ENCODE measurements at regions not wholly inside any gene's neighbourhood (a gene's known extent, or its start where the extent isn't known, plus 50 kb on each side); places are given as distances from the start of the nearest gene placed in this dataset.

GRCh38 chr17:70520447-70520846 is 351.1 kb downstream of the KCNJ2 start:
- Histone ChIP-seq H3K9me3 (ENCODE audit: control insufficient read depth, insufficient read depth, low read length) (no peaks in the 10 kb centered on the region), H3K36me3 (ENCODE audit: control insufficient read depth, insufficient read depth, low read length) (no peaks in the 10 kb centered on the region), H3K27me3 (ENCODE audit: control insufficient read depth, insufficient read depth, low read length) (no peaks in the 10 kb centered on the region), H4K8ac (ENCODE audit: low read depth in 2 of 2, low read length in 2 of 2) (no peak overlapping the region), H2AK5ac (ENCODE audit: low read depth, low read length) (no peak overlapping the region), H3K9ac (ENCODE audit: low read depth, low read length) (no peak overlapping the region), H4K5ac (ENCODE audit: low read depth, low read length) (no peak overlapping the region), H2BK20ac (ENCODE audit: low read depth, low read length) (no peak overlapping the region), H3K4me2 (ENCODE audit: low read depth, low read length) (no peak overlapping the region), H4K91ac (ENCODE audit: insufficient read depth, low read depth, low read length) (no peak overlapping the region), H4K20me1 (ENCODE audit: insufficient read depth, low read length) (no peaks in the 10 kb centered on the region), H2BK15ac (ENCODE audit: low read depth, low read length) (no peak overlapping the region), H3K56ac (ENCODE audit: extremely low read depth, insufficient read depth, low read length) (no peak overlapping the region), H3K27ac (ENCODE audit: insufficient read depth, low read length) (no peak overlapping the region), H3K23ac (ENCODE audit: low read depth, low read length) (no peak overlapping the region), H2BK120ac (ENCODE audit: low read depth, low read length) (no peak overlapping the region), H3K79me1 (ENCODE audit: low read depth in 1 of 2, low read length in 2 of 2) (no peaks in the 10 kb centered on the region), H3K18ac (ENCODE audit: low read depth, low read length) (no peak overlapping the region), H2AK9ac (replicated peaks; ENCODE audit: low read depth, low read length, poor library complexity) (no peak overlapping the region), H3K4me1 (ENCODE audit: control insufficient read depth, insufficient read depth, low read length) (no peaks in the 10 kb centered on the region), H2BK5ac (ENCODE audit: low read depth, low read length, poor library complexity, severe bottlenecking) (no peak overlapping the region), H2AFZ (replicated peaks; ENCODE audit: low read length, poor library complexity) (no peak overlapping the region), H3K4ac (ENCODE audit: low read depth, low read length) (no peak overlapping the region), H3K4me3 (ENCODE audit: insufficient read depth, low read depth, low read length) (no peak overlapping the region), H3K9me1 (ENCODE audit: insufficient read depth, low read length) (no peaks in the 10 kb centered on the region), H3K14ac (replicated peaks; ENCODE audit: low read depth, low read length) (no peak overlapping the region)
- TF ChIP-seq RCOR1 (IDR thresholded peaks at IDR 0.05; ENCODE audit: insufficient replicate concordance, low read length) (no peak), RAD21 (IDR thresholded peaks at IDR 0.05; ENCODE audit: low read length) (no peak), MAFK (IDR thresholded peaks at IDR 0.05; ENCODE audit: low read depth, low read length) (no peak), RFX5 (IDR thresholded peaks at IDR 0.05; ENCODE audit: low read depth, low read length) (no peak), MAZ (IDR thresholded peaks at IDR 0.05; ENCODE audit: borderline replicate concordance, low read depth, low read length) (no peak), ELK1 (IDR thresholded peaks at IDR 0.05; ENCODE audit: borderline replicate concordance, low read depth, low read length) (no peak), SMC3 (IDR thresholded peaks at IDR 0.05; ENCODE audit: low read depth, low read length) (no peak), CEBPB (IDR thresholded peaks at IDR 0.05; ENCODE audit: low read depth, low read length) (no peak), MXI1 (IDR thresholded peaks at IDR 0.05; ENCODE audit: borderline replicate concordance, low read depth, low read length) (no peak), BHLHE40 (IDR thresholded peaks at IDR 0.05; ENCODE audit: low read depth, low read length) (no peak), USF2 (IDR thresholded peaks at IDR 0.05; ENCODE audit: low read depth, low read length) (no peak), POLR2A (IDR thresholded peaks at IDR 0.05; ENCODE audit: low read depth, low read length) (no peak), CHD1 (IDR thresholded peaks at IDR 0.05; ENCODE audit: low read depth, low read length) (no peak), NFE2L2 (IDR thresholded peaks at IDR 0.05; ENCODE audit: low read depth, low read length) (no peak), FOS (IDR thresholded peaks at IDR 0.05; ENCODE audit: low read depth, low read length) (no peak), CTCF (conservative IDR thresholded peaks at IDR 0.05; ENCODE audit: low read depth, low read length) (no peak)
- DNase-seq (no peak), ATAC-seq (ENCODE audit: low read depth) (no peak)
- dilution Hi-C loops (cut with HindIII; ENCODE audit: low sequenced_read_pairs, unreplicated experiment) (no loop called here), in situ Hi-C loops (cut with MboI; ENCODE audit: low sequenced_read_pairs) (no loop called here), intact Hi-C loops (cut with micrococcal nuclease) (no loop called here)
- BruUV-seq (replicated peaks) = no TSS peak
- POLR2A ChIA-PET (ENCODE audit: unreplicated experiment) = no interaction called here
- WGBS, 2 experiments (ENCODE audit: extremely low coverage in 2 of 2, insufficient read length in 1 of 2) = 100% methylated on average over 1 of the region's 5 CpGs; no CpG with 5 or more reads in 1 of the 2 experiments
- CTCF ChIA-PET = interaction anchor here (0.7 kb wide), 1 partner anchor 235 kb away, joined by 3 read pairs; no protein-coding TSS in a partner anchor

All from IMR-90 (cell line).